C4-2B (cell line): ENCODE measurements at regions not wholly inside any gene's neighbourhood (a gene's known extent, or its start where the extent isn't known, plus 50 kb on each side); places are given as distances from the start of the nearest gene placed in this dataset.

Experiments
- H3K27ac ChIP-seq: fragments of 450-650 bp; 2 replicates; pipeline ENCODE4 v1.5.1; 2017
- ZFX ChIP-seq: fragments of 450-650 bp; IDR thresholded peaks from 2 replicates; pipeline ENCODE4 v1.6.1; 2017
- TF ChIP-seq, protein P1 (sequence below): fragments of 450-650 bp; conservative IDR thresholded peaks from 2 replicates; pipeline ENCODE4 v1.5.1; 2017; ENCODE audit warnings: mild to moderate bottlenecking

DNA sequence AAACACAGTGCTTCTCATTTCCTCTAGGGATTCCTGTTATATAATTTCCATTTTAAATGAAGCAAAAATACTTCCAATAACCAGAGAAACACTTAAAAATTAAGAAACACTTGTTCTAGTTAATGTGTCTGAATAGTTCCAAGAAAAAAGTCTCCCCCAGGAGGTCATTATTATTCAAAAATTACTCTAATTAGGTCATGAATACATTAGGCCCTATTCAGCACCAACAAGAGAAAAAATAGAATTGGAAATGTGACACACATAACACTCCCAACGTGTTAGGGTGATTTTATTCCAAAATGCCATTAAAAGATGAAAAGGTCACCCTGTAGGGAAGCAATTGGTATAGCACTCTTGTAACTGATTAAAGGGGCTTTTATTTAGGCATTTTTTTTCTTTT lies 382.1 kb downstream of the TUSC7 start:
- TF ChIP-seq ZFX = no peak
- TF ChIP-seq, protein P1, sequence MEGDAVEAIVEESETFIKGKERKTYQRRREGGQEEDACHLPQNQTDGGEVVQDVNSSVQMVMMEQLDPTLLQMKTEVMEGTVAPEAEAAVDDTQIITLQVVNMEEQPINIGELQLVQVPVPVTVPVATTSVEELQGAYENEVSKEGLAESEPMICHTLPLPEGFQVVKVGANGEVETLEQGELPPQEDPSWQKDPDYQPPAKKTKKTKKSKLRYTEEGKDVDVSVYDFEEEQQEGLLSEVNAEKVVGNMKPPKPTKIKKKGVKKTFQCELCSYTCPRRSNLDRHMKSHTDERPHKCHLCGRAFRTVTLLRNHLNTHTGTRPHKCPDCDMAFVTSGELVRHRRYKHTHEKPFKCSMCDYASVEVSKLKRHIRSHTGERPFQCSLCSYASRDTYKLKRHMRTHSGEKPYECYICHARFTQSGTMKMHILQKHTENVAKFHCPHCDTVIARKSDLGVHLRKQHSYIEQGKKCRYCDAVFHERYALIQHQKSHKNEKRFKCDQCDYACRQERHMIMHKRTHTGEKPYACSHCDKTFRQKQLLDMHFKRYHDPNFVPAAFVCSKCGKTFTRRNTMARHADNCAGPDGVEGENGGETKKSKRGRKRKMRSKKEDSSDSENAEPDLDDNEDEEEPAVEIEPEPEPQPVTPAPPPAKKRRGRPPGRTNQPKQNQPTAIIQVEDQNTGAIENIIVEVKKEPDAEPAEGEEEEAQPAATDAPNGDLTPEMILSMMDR = no peak
- H3K27ac ChIP-seq = no peak overlapping the region

DNA sequence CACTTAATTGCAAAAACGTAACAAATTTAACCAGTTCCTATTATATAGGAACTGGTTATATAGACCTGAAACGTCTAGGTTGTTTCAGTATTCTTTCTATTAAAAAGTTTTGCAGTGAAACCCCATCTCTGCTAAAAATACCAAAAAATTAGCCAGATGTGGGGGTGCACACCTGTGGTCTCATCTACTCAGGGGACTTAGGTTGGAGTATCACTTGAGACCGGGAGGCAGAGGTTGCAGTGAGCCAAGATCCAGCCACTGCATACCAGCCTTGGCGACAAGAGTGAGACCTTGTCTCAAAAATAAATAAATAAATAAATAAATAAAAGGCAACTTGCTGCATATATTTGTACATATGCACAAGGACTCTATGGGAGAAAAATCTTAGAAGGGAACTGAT lies 387.0 kb downstream of the TUSC7 start:
- no peak for TF ChIP-seq ZFX
- TF ChIP-seq, protein P1 = no peak
- H3K27ac ChIP-seq = no peak overlapping the region

GRCh38 chr3:117097351-117097750 lies 387.8 kb downstream of the TUSC7 start:
- TF ChIP-seq ZFX = no peak
- TF ChIP-seq, protein P1 = no peak
- no peak overlapping the region for H3K27ac ChIP-seq

- no peak overlapping the region for H3K27ac ChIP-seq
- TF ChIP-seq, protein P1 = no peak
- TF ChIP-seq ZFX = no peak
Observed at GRCh38 chr3:117101697-117102096, 392.1 kb downstream of the TUSC7 start.

DNA sequence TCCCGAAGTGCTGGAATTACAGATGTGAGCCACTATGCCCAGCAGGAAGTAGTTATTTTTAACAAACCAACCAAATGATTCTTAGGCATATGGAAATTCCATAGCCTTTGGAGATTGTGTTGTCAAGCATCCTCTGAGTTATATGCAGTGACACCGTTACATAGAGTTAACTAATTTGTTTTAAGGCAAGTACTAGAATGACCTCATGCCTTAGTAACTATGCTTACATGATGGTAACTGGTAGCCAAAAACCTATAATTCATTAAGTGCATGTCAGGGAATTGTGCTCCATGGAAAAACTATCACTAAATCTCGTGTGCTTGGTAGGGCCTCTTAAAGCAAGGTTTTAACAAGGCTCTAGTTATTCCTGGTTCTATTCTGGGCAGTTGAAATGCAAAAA lies 392.8 kb downstream of the TUSC7 start:
- TF ChIP-seq, protein P1 = no peak
- no peak for TF ChIP-seq ZFX
- H3K27ac ChIP-seq = no peak overlapping the region

DNA sequence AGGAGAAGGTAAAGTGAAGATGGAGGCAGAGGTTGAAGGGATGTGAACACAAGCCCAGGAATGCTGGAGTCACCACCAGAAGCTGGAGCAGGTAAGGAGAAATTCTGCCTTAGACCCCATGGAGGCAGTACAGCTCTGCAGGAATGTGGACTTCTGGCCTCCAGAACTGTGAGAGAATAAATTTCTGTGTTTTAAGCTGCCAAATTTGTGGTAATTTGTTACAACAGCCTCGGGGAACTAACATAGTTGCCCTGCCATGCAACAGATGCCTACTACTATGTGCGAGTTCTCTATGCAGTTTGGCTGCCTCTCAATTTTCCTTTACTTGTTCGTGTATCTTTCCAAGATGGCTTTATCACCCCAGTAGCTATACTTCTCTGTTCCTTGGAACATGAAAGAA lies 394.1 kb downstream of the TUSC7 start:
- H3K27ac ChIP-seq = no peak overlapping the region
- TF ChIP-seq, protein P1 = peak; percentile 16; the same call in 1 of the 2 replicates
- no peak for TF ChIP-seq ZFX

DNA sequence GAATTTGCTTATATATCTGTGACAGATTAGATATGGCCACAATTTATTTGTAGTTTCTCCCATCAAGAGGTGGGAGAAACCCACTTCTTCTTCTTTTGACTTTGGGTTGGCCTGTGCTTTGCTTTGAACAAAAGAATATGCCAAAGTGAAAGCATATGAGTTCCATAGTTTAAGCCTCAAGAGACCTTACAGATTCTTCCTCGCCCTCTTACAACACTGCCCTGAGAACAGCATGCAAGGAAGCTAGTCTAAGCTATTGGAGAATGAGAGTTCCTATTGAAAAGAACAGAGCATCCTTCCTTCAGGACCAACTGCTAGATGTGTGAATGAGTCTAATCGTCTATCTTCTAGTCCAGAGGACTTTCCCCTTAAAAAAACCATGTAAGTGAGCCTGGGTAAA lies 394.8 kb downstream of the TUSC7 start:
- TF ChIP-seq, protein P1 = no peak
- no peak for TF ChIP-seq ZFX
- no peak overlapping the region for H3K27ac ChIP-seq
